GM12892 (cell line): ENCODE measurements at regions not wholly inside any gene's neighbourhood (a gene's known extent, or its start where the extent isn't known, plus 50 kb on each side); places are given as distances from the start of the nearest gene placed in this dataset.

Experiments used
- POLR2A ChIP-seq: IDR thresholded peaks from 2 replicates; pipeline ENCODE4 v1.6.1; 2011; ENCODE audit warnings: low read depth, low read length, control low read depth
- POLR2AphosphoS5 ChIP-seq: IDR thresholded peaks from 2 replicates; pipeline ENCODE4 v1.6.1; 2011; ENCODE audit warnings: low read depth, low read length, control low read depth

GRCh38 chr17:53119773-53120172 is 703.0 kb upstream of the KIF2B start:
- TF ChIP-seq POLR2A = no peak
- TF ChIP-seq POLR2AphosphoS5 = no peak
